Left colon (tissue), 2 donors: ENCODE measurements at regions not wholly inside any gene's neighbourhood (a gene's known extent, or its start where the extent isn't known, plus 50 kb on each side); places are given as distances from the start of the nearest gene placed in this dataset.

Source experiments
- ATAC-seq: fragments of 200-7000 bp; cut with Tn5 transposase; one replicate; pipeline ENCODE4 v1.9.1; 2020; ENCODE audit warnings: mild to moderate bottlenecking, moderate library complexity
- DNase-seq, 2 donors: peaks; one replicate each; pipeline ENCODE4 v3.0.0-alpha.2; 2020
- intact Hi-C, 2 donors: fragments of 100-400 bp; cut with DNase I in 1 of 2; cut with micrococcal nuclease in 1 of 2; formaldehyde crosslinking; loops; one replicate each; pipeline versions ENCODE4 v1.11.2 to v1.14.0; 2022; cut with DNase I, micrococcal nuclease
- donor health status: DM: no; HTN: no; CAD: no.
- donor health status: DM: yes; HTN: yes; CAD: no.

GRCh38 chr12:91401190-91401589 is 218.6 kb upstream of the DCN start:
- DNase-seq = no peak
- peak; percentile 90 for ATAC-seq
- intact Hi-C loops = no loop called here

GRCh38 chr12:91400271-91400670 is 217.7 kb upstream of the DCN start:
- intact Hi-C loops = no loop called here
- no peak for DNase-seq
- ATAC-seq = peak; percentile 35

- ATAC-seq (no peak), DNase-seq (no peak)
- intact Hi-C loops = no loop called here
These were observed 215.4 kb upstream of the DCN start for GRCh38 chr12:91397866-91398532.

GRCh38 chr12:91396293-91396692 is 213.7 kb upstream of the DCN start:
- intact Hi-C loops = no loop called here
- DNase-seq (no peak), ATAC-seq (peak; percentile 66)

GRCh38 chr12:91395628-91396135 is 213.1 kb upstream of the DCN start:
- peak; percentile 67 for ATAC-seq
- DNase-seq = no peak
- intact Hi-C loops = no loop called here

GRCh38 chr12:91394903-91395302 is 212.3 kb upstream of the DCN start:
- peak in 1 of 2 donors; percentile 13 for DNase-seq
- peak; percentile 67 for ATAC-seq
- intact Hi-C loops = no loop called here

- DNase-seq (no peak), ATAC-seq (no peak)
- intact Hi-C loops = loop anchor here in 1 of 2 donors (10.0 kb wide), 3 partner anchors 756 to 1256 kb away; partner anchors contain the start of gene BTG1
These were observed 206.0 kb upstream of the DCN start for GRCh38 chr12:91388573-91388972.

GRCh38 chr12:91387461-91388134 is 205.0 kb upstream of the DCN start:
- DNase-seq = no peak
- intact Hi-C loops = loop anchor here in 1 of 2 donors (10.0 kb wide), 3 partner anchors 757 to 1257 kb away; partner anchors contain the start of gene BTG1
- no peak for ATAC-seq

GRCh38 chr12:91384806-91385205 is 202.2 kb upstream of the DCN start:
- DNase-seq (no peak), ATAC-seq (no peak)
- intact Hi-C loops = loop anchor here in 1 of 2 donors (10.0 kb wide), 3 partner anchors 760 to 1260 kb away; partner anchors contain the start of gene BTG1

- intact Hi-C loops = loop anchor here in 1 of 2 donors (10.0 kb wide), 3 partner anchors 760 to 1260 kb away; partner anchors contain the start of gene BTG1
- ATAC-seq = no peak
- no peak for DNase-seq
These were observed 201.7 kb upstream of the DCN start for GRCh38 chr12:91384366-91384765.

- ATAC-seq = peak; percentile 48
- intact Hi-C loops = loop anchor here in 1 of 2 donors (10.0 kb wide), 3 partner anchors 762 to 1262 kb away; partner anchors contain the start of gene BTG1
These were observed 200.5 kb upstream of the DCN start for GRCh38 chr12:91383099-91383498.

GRCh38 chr12:91382081-91382543 is 199.5 kb upstream of the DCN start:
- intact Hi-C loops = loop anchor here in 1 of 2 donors (10.0 kb wide), 3 partner anchors 763 to 1263 kb away; partner anchors contain the start of gene BTG1
- DNase-seq (peak; percentile 64 to 93), ATAC-seq (peak; percentile 71)

More at GRCh38 chr12:91383099-91383498, 200.5 kb upstream of the DCN start:
- DNase-seq = no peak

GRCh38 chr12:91381309-91381804 is 198.7 kb upstream of the DCN start:
- peak in 1 of 2 donors; percentile 30 for DNase-seq
- ATAC-seq = no peak
- intact Hi-C loops = loop anchor here in 1 of 2 donors (10.0 kb wide), 3 partner anchors 763 to 1263 kb away; partner anchors contain the start of gene BTG1

- ATAC-seq = no peak
- DNase-seq = no peak
- intact Hi-C loops = loop anchor here in 1 of 2 donors (10.0 kb wide), 3 partner anchors 764 to 1264 kb away; partner anchors contain the start of gene BTG1
These were observed 198.0 kb upstream of the DCN start for GRCh38 chr12:91380631-91381030.

GRCh38 chr12:91379051-91379775 is 196.6 kb upstream of the DCN start:
- ATAC-seq = no peak
- intact Hi-C loops = no loop called here

GRCh38 chr12:91377436-91377835 is 194.8 kb upstream of the DCN start:
- DNase-seq (no peak), ATAC-seq (no peak)
- intact Hi-C loops = no loop called here

More at GRCh38 chr12:91379051-91379775, 196.6 kb upstream of the DCN start:
- DNase-seq = no peak

GRCh38 chr12:91373086-91373485 is 190.5 kb upstream of the DCN start:
- DNase-seq (no peak), ATAC-seq (no peak)
- intact Hi-C loops = no loop called here

- no peak for DNase-seq
These were observed 187.7 kb upstream of the DCN start for GRCh38 chr12:91370086-91370868.

More at GRCh38 chr12:91370086-91370868, 187.7 kb upstream of the DCN start:
- intact Hi-C loops = no loop called here
- ATAC-seq = no peak
